ENCODE measurements at regions not wholly inside any gene's neighbourhood (a gene's known extent, or its start where the extent isn't known, plus 50 kb on each side); places are given as distances from the start of the nearest gene placed in this dataset.
"Not testable (repeated sequence)": the region's sequence is repeated elsewhere in the genome, so short reads cannot be mapped to it uniquely, and the experiment has no call there.

- DNase-seq (ENCODE audit: low read depth) = peak; percentile 5
Observed at GRCh38 chr6:28683945-28684538, 158.4 kb downstream of the GPX5 start.

GRCh38 chr6:28685960-28686359 lies 160.3 kb downstream of the GPX5 start:
- not testable (repeated sequence) for DNase-seq (ENCODE audit: low read depth); H3K4me3 ChIP-seq (ENCODE audit: control insufficient read depth, low read depth, low read length)

More at GRCh38 chr6:28683945-28684538, 158.4 kb downstream of the GPX5 start:
- TF ChIP-seq CTCF (IDR thresholded peaks at IDR 0.05; ENCODE audit: control insufficient read depth, insufficient read depth, low read depth, low read length, missing control alignments) = peak; percentile 56
- no peak overlapping the region for H3K4me3 ChIP-seq (ENCODE audit: control insufficient read depth, low read depth, low read length)

- TF ChIP-seq CTCF (IDR thresholded peaks at IDR 0.05; ENCODE audit: control insufficient read depth, insufficient read depth, low read depth, low read length, missing control alignments) = peak; percentile 51
- not testable (repeated sequence) for DNase-seq (ENCODE audit: low read depth); H3K4me3 ChIP-seq (ENCODE audit: control insufficient read depth, low read depth, low read length)
Observed at GRCh38 chr6:28686446-28687027, 160.9 kb downstream of the GPX5 start.

- not testable (repeated sequence) for H3K4me3 ChIP-seq (ENCODE audit: control insufficient read depth, low read depth, low read length); DNase-seq (ENCODE audit: low read depth)
Observed at GRCh38 chr6:28687309-28687981, 161.8 kb downstream of the GPX5 start.

GRCh38 chr6:28691991-28692390 lies 166.3 kb downstream of the GPX5 start:
- DNase-seq (ENCODE audit: low read depth) = not testable (repeated sequence)

GRCh38 chr6:28693033-28693750 lies 167.5 kb downstream of the GPX5 start:
- DNase-seq (ENCODE audit: low read depth) = no peak
- no peak for TF ChIP-seq CTCF (IDR thresholded peaks at IDR 0.05; ENCODE audit: control insufficient read depth, insufficient read depth, low read depth, low read length, missing control alignments)
- no peak overlapping the region for H3K4me3 ChIP-seq (ENCODE audit: control insufficient read depth, low read depth, low read length)

More at GRCh38 chr6:28691991-28692390, 166.3 kb downstream of the GPX5 start:
- H3K4me3 ChIP-seq (ENCODE audit: control insufficient read depth, low read depth, low read length) = not testable (repeated sequence)

- DNase-seq (ENCODE audit: low read depth) = no peak
- H3K4me3 ChIP-seq (ENCODE audit: control insufficient read depth, low read depth, low read length) = no peak overlapping the region
- no peak for TF ChIP-seq CTCF (IDR thresholded peaks at IDR 0.05; ENCODE audit: control insufficient read depth, insufficient read depth, low read depth, low read length, missing control alignments)
Observed at GRCh38 chr6:28693751-28694443, 168.2 kb downstream of the GPX5 start.
